Sigmoid colon (tissue), 6 donors: ENCODE measurements at regions not wholly inside any gene's neighbourhood (a gene's known extent, or its start where the extent isn't known, plus 50 kb on each side); places are given as distances from the start of the nearest gene placed in this dataset.

Source experiments
- DNase-seq: peaks from one replicate; pipeline ENCODE4 v3.0.0-alpha.2; 2019
- H3K27ac ChIP-seq, 4 donors: fragments of 200-600 bp; sonication (generic); one replicate each; pipeline ENCODE4 v1.5.1; 2016 to 2019; ENCODE audit warnings: mild to moderate bottlenecking in 1 of 4
- H3K27me3 ChIP-seq, 3 donors: fragments of 200-600 bp; sonication (generic); one replicate each; pipeline ENCODE4 v1.5.1; 2019; ENCODE audit warnings: mild to moderate bottlenecking in 1 of 3
- H3K36me3 ChIP-seq, 4 donors: fragments of 200-600 bp; sonication (generic); one replicate each; pipeline ENCODE4 v1.5.1; 2016 to 2019
- H3K4me1 ChIP-seq, 4 donors: fragments of 200-600 bp; sonication (generic); one replicate each; pipeline ENCODE4 v1.5.1; 2017 to 2019
- H3K4me3 ChIP-seq, 4 donors: fragments of 200-600 bp; sonication (generic); one replicate each; pipeline ENCODE4 v1.5.1; 2017 to 2019; ENCODE audit warnings: mild to moderate bottlenecking in 2 of 4, moderate library complexity in 1 of 4
- H3K9me3 ChIP-seq, 4 donors: fragments of 200-600 bp in 3 of 4; sonication (generic) in 3 of 4; one replicate each; pipeline versions ENCODE4 v1.5.1 to v1.6.1; 2013 to 2019
- EP300 ChIP-seq, 4 donors: sonication (generic); formaldehyde crosslinking; IDR thresholded peaks; one replicate each; pipeline ENCODE4 v1.6.1; 2017; ENCODE audit warnings: antibody characterized with exemption in 4 of 4
- POLR2A ChIP-seq, 2 donors: fragments of 450-650 bp; IDR thresholded peaks; one replicate each; pipeline ENCODE4 v1.6.1; 2016; ENCODE audit warnings: antibody characterized with exemption in 2 of 2, mild to moderate bottlenecking in 2 of 2, moderate library complexity in 2 of 2
- POLR2AphosphoS5 ChIP-seq, 4 donors: sonication (generic); formaldehyde crosslinking; IDR thresholded peaks; one replicate each; pipeline ENCODE4 v1.6.1; 2017; ENCODE audit warnings: antibody characterized with exemption in 4 of 4
- WGBS, 2 donors: extraction: QIAGEN DNeasy Blood & Tissue Kit; methylation state at CpG; one replicate each; pipeline ENCODE4 v1.1.7; 2013; 5-methylcytosine and 5-hydroxymethylcytosine counted together
- intact Hi-C: fragments of 100-400 bp; cut with DNase I; formaldehyde crosslinking; loops from one replicate; pipeline ENCODE4 v1.15.1; 2023
- TF ChIP-seq, protein P1 (sequence below), 4 experiments: fragments of 450-650 bp in 3 of 4; fragments of 200-600 bp in 1 of 4; IDR thresholded peaks; one replicate each; pipeline ENCODE4 v1.5.1; 2016 to 2019; ENCODE audit warnings: antibody characterized with exemption in 4 of 4, mild to moderate bottlenecking in 3 of 4, moderate library complexity in 2 of 4
- donor health status: healthy with polysubstance abuse.
- donor health status: healthy.

DNA sequence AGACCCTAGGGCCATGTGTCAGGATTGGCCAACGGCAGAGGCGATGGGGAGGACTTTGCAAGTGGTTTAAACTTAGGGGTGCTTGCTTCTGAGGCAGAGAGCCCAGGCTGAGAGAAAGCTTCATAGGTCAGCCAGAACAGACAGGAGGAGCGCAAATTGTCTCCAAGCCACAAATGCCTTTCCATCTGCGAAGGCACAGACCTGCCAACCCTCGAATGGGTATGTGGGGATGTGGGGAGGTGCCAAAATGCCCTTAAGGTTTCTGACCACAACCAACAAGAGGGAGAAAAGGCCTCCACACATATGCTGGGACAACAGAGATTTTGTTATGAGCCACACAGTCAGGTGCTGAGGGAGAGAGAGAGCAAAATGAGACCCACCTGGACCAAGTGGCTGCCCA lies 283.6 kb downstream of the CYP26B1 start:
- peaks cover 0 to 16% (median 12%) of the 10 kb centered on the region in 4 donors for H3K4me1 ChIP-seq
- H3K9me3 ChIP-seq = no peaks in the 10 kb centered on the region
- intact Hi-C loops = no loop called here
- no peaks in the 10 kb centered on the region for H3K36me3 ChIP-seq
- TF ChIP-seq POLR2AphosphoS5 (IDR thresholded peaks at IDR 0.05) (no peak), POLR2A (IDR thresholded peaks at IDR 0.05) (no peak), EP300 (IDR thresholded peaks at IDR 0.05) (no peak)
- TF ChIP-seq, protein P1, sequence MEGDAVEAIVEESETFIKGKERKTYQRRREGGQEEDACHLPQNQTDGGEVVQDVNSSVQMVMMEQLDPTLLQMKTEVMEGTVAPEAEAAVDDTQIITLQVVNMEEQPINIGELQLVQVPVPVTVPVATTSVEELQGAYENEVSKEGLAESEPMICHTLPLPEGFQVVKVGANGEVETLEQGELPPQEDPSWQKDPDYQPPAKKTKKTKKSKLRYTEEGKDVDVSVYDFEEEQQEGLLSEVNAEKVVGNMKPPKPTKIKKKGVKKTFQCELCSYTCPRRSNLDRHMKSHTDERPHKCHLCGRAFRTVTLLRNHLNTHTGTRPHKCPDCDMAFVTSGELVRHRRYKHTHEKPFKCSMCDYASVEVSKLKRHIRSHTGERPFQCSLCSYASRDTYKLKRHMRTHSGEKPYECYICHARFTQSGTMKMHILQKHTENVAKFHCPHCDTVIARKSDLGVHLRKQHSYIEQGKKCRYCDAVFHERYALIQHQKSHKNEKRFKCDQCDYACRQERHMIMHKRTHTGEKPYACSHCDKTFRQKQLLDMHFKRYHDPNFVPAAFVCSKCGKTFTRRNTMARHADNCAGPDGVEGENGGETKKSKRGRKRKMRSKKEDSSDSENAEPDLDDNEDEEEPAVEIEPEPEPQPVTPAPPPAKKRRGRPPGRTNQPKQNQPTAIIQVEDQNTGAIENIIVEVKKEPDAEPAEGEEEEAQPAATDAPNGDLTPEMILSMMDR (IDR thresholded peaks at IDR 0.05) = no peak
- no peak overlapping the region for H3K4me3 ChIP-seq
- no peak for DNase-seq
- H3K27me3 ChIP-seq = no peaks in the 10 kb centered on the region
- 94% methylated on average over 5 of the region's 5 CpGs for WGBS, 2 donors
- H3K27ac ChIP-seq = peak overlapping the region in 1 of 4 donors; percentile 45

DNA sequence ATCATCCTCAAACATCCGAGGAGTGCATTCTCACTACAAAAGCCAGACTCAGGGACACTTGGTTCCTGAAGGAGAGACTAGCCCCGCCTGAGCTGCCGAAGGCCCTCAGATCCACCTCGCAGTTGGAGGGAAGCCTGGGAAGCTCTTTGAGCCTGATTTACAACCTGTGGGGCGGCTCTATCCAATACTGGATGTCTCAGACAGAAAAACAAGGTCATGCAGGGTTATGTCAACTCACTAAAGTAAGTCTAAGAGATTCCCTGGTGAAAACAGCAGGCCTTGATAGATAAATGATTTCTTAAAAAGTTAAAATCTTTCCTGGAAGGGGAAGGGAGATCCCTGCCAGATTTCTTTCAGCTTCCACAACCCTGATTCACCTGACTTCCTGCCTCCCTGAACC lies 284.3 kb downstream of the CYP26B1 start:
- DNase-seq = no peak
- peak in 1 of 4 donors; percentile 20 for TF ChIP-seq POLR2AphosphoS5 (IDR thresholded peaks at IDR 0.05)
- TF ChIP-seq EP300 (IDR thresholded peaks at IDR 0.05) = no peak
- TF ChIP-seq, protein P1 (IDR thresholded peaks at IDR 0.05) = no peak
- no peak for TF ChIP-seq POLR2A (IDR thresholded peaks at IDR 0.05)
- Histone ChIP-seq H3K27ac (peak overlapping the region in 2 of 4 donors; percentile 41 to 45), H3K4me3 (no peak overlapping the region), H3K36me3 (no peaks in the 10 kb centered on the region), H3K9me3 (no peaks in the 10 kb centered on the region), H3K27me3 (no peaks in the 10 kb centered on the region), H3K4me1 (peaks cover 0 to 16% (median 12%) of the 10 kb centered on the region in 4 donors)
- intact Hi-C loops = no loop called here
- 27 to 52% methylated on average over 5 of the region's 5 CpGs for WGBS, 2 donors

DNA sequence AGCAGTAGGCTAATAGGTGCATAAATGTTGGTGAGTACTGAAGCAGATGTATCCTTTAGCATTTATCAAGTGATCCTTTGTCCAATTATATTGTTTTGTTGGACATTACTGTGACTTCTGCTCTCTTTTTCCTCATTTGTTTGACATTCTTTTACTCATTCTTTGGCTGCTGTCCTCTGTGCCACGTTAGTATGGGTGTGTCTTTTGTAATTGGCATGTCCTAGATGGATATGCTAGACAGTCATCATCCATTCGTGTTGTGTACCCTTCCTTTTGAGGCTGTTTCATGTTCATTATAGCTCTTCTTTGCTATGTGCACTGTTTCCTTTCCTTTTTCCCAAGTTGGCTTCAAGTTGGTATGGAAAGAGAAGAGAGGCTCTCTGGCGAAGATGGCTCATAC lies 284.7 kb downstream of the CYP26B1 start:
- Histone ChIP-seq H3K27me3 (no peaks in the 10 kb centered on the region), H3K9me3 (no peaks in the 10 kb centered on the region), H3K36me3 (no peaks in the 10 kb centered on the region), H3K4me1 (peaks cover 0 to 16% (median 12%) of the 10 kb centered on the region in 4 donors), H3K27ac (peak overlapping the region in 2 of 4 donors; percentile 41 to 45), H3K4me3 (no peak overlapping the region)
- intact Hi-C loops = no loop called here
- no peak for DNase-seq
- 37 to 57% methylated on average over 3 of the region's 3 CpGs for WGBS, 2 donors
- TF ChIP-seq POLR2A (IDR thresholded peaks at IDR 0.05) (no peak), EP300 (IDR thresholded peaks at IDR 0.05) (no peak), POLR2AphosphoS5 (IDR thresholded peaks at IDR 0.05) (no peak)
- TF ChIP-seq, protein P1 (IDR thresholded peaks at IDR 0.05) = no peak

DNA sequence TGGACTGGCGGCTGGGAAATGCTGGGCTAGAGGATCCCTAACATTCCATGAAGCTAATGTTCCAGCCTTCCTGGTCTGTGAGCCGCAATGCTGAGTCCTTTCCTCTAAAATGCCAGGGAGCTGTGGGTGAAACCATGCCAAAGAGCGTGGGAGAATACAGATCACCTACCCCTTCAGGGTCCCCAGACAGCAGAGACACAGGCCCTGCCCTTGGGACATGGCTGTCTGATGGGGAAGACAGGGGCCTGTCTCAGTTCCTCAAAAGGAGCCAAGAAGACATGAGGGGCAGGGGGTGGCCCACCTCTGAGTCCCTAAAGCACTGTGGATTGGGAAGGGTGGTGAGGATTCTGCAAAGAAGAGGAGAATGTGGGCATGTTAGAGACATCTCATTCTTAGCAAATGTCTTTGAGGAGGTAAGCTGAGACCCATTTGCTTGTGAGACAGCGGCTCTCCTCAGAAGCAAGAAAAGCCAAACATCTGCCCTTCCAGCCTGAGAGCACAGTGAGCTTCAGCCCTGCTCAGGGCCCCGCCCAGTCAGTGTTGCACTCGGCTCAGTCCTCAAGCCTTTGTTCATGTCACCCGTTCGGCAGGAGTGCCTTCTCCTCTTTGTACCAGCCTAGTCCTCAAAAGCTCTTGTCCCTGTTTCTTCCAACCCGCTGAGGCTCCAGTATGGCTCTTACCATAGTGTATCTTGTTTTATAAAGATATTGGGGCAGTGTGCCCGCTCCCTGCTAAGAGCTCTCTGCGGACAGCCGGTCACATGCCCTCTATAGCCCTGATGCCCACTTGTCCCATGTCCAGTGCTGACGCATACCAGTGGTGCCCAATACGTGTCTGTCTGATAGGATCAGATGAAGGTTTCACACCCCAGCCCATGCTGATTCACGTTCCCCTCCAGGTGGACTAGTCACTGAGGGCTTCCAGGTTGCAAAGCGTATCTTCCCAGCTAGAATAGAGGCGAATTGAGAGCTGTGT lies 286.2 kb downstream of the CYP26B1 start:
- intact Hi-C loops = no loop called here
- Histone ChIP-seq H3K27ac (no peak overlapping the region), H3K36me3 (no peaks in the 10 kb centered on the region), H3K27me3 (no peaks in the 10 kb centered on the region), H3K4me3 (no peak overlapping the region), H3K9me3 (no peaks in the 10 kb centered on the region), H3K4me1 (peaks cover 0 to 16% (median 12%) of the 10 kb centered on the region in 4 donors)
- 73 to 84% methylated on average over 17 of the region's 17 CpGs for WGBS, 2 donors
- TF ChIP-seq, protein P1 (IDR thresholded peaks at IDR 0.05) = no peak
- TF ChIP-seq POLR2AphosphoS5 (IDR thresholded peaks at IDR 0.05) (no peak), EP300 (IDR thresholded peaks at IDR 0.05) (no peak), POLR2A (IDR thresholded peaks at IDR 0.05) (no peak)
- no peak for DNase-seq
